ENCODE measurements at regions not wholly inside any gene's neighbourhood (a gene's known extent, or its start where the extent isn't known, plus 50 kb on each side); places are given as distances from the start of the nearest gene placed in this dataset.
"Not testable (repeated sequence)": the region's sequence is repeated elsewhere in the genome, so short reads cannot be mapped to it uniquely, and the experiment has no call there.

DNA sequence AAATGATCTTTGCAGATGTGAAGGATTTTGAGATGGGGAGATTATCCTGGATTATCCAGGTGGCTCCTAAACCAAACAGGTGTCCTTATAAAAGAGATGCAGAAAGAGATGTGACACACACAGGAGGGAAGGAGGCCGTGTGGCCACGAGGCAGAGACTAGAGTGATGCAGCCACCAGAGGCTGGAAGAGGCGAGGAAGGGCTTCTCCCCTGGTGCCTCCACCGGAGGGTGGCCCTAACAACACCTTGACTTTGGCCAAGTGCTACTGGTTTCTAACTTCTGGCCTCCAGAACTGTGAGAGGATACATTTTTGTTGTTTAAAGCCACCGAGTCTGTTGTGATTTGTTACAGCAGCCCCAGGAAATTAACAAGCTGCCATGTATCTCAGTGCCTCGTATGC is 127.1 kb downstream of the ASB7 start:
- no peak overlapping the region for H3K4me3 ChIP-seq (ENCODE audit: low read depth, low read length)
- TF ChIP-seq, protein P1, sequence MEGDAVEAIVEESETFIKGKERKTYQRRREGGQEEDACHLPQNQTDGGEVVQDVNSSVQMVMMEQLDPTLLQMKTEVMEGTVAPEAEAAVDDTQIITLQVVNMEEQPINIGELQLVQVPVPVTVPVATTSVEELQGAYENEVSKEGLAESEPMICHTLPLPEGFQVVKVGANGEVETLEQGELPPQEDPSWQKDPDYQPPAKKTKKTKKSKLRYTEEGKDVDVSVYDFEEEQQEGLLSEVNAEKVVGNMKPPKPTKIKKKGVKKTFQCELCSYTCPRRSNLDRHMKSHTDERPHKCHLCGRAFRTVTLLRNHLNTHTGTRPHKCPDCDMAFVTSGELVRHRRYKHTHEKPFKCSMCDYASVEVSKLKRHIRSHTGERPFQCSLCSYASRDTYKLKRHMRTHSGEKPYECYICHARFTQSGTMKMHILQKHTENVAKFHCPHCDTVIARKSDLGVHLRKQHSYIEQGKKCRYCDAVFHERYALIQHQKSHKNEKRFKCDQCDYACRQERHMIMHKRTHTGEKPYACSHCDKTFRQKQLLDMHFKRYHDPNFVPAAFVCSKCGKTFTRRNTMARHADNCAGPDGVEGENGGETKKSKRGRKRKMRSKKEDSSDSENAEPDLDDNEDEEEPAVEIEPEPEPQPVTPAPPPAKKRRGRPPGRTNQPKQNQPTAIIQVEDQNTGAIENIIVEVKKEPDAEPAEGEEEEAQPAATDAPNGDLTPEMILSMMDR (IDR thresholded peaks at IDR 0.05; ENCODE audit: low read depth, low read length, missing control alignments): no peak
- DNase-seq (ENCODE audit: low read depth): no peak
- in situ Hi-C loops (cut with HindIII; ENCODE audit: low sequenced_read_pairs): no loop called here

DNA sequence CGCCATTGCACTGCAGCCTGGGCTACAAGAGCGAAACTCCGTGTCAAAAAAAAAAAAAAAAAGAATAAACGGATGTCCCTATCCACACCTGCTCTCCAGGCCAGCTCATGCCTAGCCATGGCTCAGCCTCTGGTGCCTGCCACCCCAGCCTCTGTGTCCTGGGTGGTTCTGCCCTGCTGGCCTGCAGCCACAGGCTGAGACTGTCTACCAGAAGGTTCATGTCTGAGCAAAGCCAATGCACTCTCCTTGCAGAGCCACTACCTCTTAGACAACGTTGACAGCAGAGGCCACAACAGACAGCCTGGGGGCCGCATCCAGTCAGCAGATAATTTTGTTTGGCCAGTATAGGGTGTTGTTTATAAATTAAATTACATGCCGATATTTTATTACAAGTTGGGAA is 127.7 kb downstream of the ASB7 start:
- in situ Hi-C loops (cut with HindIII; ENCODE audit: low sequenced_read_pairs): no loop called here
- DNase-seq (ENCODE audit: low read depth): no peak
- TF ChIP-seq, protein P1 (IDR thresholded peaks at IDR 0.05; ENCODE audit: low read depth, low read length, missing control alignments): no peak
- no peak overlapping the region for H3K4me3 ChIP-seq (ENCODE audit: low read depth, low read length)

DNA sequence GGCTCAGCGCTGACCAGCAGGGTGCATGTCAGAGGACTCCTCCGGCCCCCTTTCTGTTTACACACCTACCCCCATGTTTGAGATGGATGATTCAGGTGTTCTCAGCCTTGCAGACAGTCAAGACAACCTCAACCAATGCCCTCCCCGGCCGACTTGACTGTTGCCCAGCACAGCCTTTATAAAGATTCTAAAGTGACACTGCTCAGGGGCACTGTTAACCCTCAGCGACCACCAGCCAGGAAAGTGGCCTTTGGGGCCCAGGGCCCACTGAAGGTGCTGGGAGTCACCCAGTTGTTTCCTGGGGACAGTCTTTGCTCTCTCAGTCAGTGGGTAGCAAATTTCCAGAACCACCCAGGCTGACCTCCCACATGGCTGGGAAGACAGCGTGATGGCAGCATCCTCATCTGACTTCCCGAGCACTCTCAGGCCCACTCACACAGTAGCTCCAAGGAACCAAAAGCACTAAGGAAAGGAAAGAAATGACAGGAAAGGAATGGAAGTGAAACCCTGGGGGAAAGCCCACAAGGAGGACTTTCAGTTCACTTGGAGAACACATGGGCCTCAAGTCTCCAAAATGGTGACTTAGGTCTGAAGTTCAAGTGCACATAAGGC is 128.4 kb downstream of the ASB7 start:
- in situ Hi-C loops (cut with HindIII; ENCODE audit: low sequenced_read_pairs): no loop called here
- DNase-seq (ENCODE audit: low read depth): no peak
- TF ChIP-seq, protein P1 (IDR thresholded peaks at IDR 0.05; ENCODE audit: low read depth, low read length, missing control alignments): no peak
- H3K4me3 ChIP-seq (ENCODE audit: low read depth, low read length): no peak overlapping the region

- in situ Hi-C loops (cut with HindIII; ENCODE audit: low sequenced_read_pairs): no loop called here
- H3K4me3 ChIP-seq (ENCODE audit: low read depth, low read length): no peak overlapping the region
- TF ChIP-seq, protein P1 (IDR thresholded peaks at IDR 0.05; ENCODE audit: low read depth, low read length, missing control alignments): no peak
- DNase-seq (ENCODE audit: low read depth): no peak
Measured at GRCh38 chr15:100731267-100732152, 129.1 kb downstream of the ASB7 start.

DNA sequence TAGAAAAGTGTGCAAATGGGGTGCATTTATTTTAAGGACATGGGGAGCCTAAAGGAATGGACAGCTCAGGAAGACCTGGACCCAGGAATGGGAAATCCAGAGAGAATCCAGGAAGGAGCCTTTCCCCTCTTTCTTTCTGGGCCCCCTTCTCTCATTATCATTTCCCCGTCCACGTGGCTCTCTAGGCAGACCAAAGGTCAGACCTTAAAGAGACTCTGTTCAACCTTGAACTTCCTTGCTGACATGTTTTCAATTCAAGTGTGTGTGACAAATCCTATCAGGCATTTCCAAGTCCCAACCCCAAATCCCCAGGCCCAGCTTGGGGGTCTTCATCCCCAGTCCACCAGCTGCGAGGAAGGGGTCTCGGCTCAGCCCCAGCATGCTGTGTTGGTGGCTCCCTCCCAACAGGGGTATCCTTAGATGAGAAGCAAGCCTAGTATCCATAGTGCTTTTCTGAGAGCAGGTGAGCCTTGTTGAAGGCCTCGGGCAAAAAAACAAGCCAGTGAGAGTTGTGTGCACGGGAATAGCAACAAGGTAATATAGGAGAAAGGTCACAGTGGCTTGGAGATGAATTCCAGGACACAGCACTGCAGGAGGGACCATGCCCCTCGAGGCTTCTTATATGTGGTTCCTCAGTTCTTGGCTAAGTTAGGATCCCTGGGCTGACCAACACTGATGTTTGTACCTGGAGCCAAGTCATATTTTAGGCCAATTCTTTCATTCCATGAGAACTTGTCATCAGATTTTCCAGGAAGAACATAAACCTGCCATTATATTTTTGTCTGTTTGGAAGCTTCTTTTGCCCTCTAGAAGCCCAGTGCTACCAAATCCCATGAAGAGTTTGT is 130.0 kb downstream of the ASB7 start:
- no peak overlapping the region for H3K4me3 ChIP-seq (ENCODE audit: low read depth, low read length)
- DNase-seq (ENCODE audit: low read depth): peak; percentile 86
- TF ChIP-seq, protein P1 (IDR thresholded peaks at IDR 0.05; ENCODE audit: low read depth, low read length, missing control alignments): no peak
- in situ Hi-C loops (cut with HindIII; ENCODE audit: low sequenced_read_pairs): no loop called here

DNA sequence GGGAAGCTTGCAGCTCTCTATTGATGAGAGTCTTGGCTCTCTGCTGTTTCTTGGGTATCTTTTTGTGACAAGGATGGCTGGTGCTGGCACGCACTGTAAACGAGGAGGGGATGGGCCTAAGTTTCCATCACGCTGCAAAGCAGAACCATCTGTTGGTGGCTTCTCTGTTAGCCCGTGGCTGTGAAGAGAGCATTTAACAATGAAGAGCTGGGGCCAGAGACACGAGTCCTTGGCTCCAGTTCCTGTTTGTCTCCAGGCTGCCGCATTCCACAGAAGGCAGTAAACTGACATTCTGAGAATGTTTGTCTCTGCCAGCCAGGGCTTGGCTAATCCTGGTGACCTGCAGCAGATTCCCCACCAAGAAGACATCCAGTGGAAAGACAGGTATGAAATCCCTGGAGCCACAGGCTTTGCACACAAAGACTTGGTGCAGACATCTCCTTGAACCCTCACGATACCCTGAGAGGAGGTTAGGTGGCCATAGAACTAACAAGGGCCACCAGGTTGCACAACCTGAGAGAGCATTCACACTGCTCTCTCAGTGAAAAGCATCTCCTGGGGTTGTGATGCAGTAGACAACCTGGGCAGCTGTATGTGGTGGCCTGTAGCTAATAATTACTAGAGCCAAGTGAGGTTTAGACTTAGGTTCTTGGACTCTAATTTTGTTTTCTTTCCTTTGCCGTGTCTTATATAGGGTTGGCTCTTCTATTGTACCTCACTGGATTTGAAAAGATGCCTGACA is 130.9 kb downstream of the ASB7 start:
- in situ Hi-C loops (cut with HindIII; ENCODE audit: low sequenced_read_pairs): no loop called here
- H3K4me3 ChIP-seq (ENCODE audit: low read depth, low read length): no peak overlapping the region
- TF ChIP-seq, protein P1 (IDR thresholded peaks at IDR 0.05; ENCODE audit: low read depth, low read length, missing control alignments): no peak
- no peak for DNase-seq (ENCODE audit: low read depth)

- DNase-seq (ENCODE audit: low read depth); H3K4me3 ChIP-seq (ENCODE audit: low read depth, low read length); in situ Hi-C loops (cut with HindIII; ENCODE audit: low sequenced_read_pairs): not testable (repeated sequence)
Measured at GRCh38 chr15:100733843-100734185, 131.4 kb downstream of the ASB7 start.

Data from astrocyte of the cerebellum (primary cell).